A549 (cell line): ENCODE measurements at regions not wholly inside any gene's neighbourhood (a gene's known extent, or its start where the extent isn't known, plus 50 kb on each side); places are given as distances from the start of the nearest gene placed in this dataset.

ENCODE experiments used
- BCL3 ChIP-seq: fragments of >200 bp; sonication (Bioruptor Twin); formaldehyde crosslinking; IDR thresholded peaks from 3 replicates; pipeline ENCODE4 v1.6.1; 2016
- CTCF ChIP-seq: fragments of >200 bp; sonication (Bioruptor Twin); formaldehyde crosslinking; IDR thresholded peaks from 3 replicates; pipeline ENCODE4 v1.5.1; 2016
- HOXB5 ChIP-seq: fragments of 250-450 bp; sonication (Bioruptor Pico); IDR thresholded peaks from 2 replicates; pipeline ENCODE4 v1.5.0; 2020; ENCODE audit warnings: mild to moderate bottlenecking, moderate library complexity
- JUN ChIP-seq, 2 experiments: fragments of >200 bp; sonication (Bioruptor Twin); formaldehyde crosslinking; IDR thresholded peaks; 2 replicates in 1 of 2; 3 replicates in 1 of 2; pipeline ENCODE4 v1.6.1; 2016 to 2017
- MYC ChIP-seq: IDR thresholded peaks from 2 replicates; pipeline ENCODE4 v1.6.1; 2012; ENCODE audit warnings: mild to moderate bottlenecking, inconsistent platforms, low read length, improper control_type of control experiment, borderline replicate concordance
- NFE2L2 ChIP-seq: fragments of 150-350 bp; conservative IDR thresholded peaks from 2 replicates; pipeline ENCODE4 v1.6.1; 2014; ENCODE audit warnings: low read length
- POLR2A ChIP-seq: IDR thresholded peaks from 2 replicates; pipeline ENCODE4 v1.6.1; 2012; ENCODE audit warnings: mild to moderate bottlenecking, low read length
- RFX5 ChIP-seq: fragments of 450-650 bp; IDR thresholded peaks from 2 replicates; pipeline ENCODE4 v1.7.1; 2014; ENCODE audit warnings: antibody characterized with exemption, mild to moderate bottlenecking, moderate library complexity
- SREBF2 ChIP-seq: fragments of 450-650 bp; IDR thresholded peaks from 2 replicates; pipeline ENCODE4 v1.6.1; 2014; ENCODE audit warnings: mild to moderate bottlenecking, moderate library complexity
- TP53 ChIP-seq: fragments of 250-450 bp; sonication (Bioruptor Pico); IDR thresholded peaks from 2 replicates; pipeline ENCODE4 v1.5.0; 2021; ENCODE audit warnings: mild to moderate bottlenecking, moderate library complexity

GRCh38 chr11:34747251-34747650 is 126.4 kb downstream of the EHF start:
- TF ChIP-seq HOXB5 (CRISPR knock-in tag) (no peak), SREBF2 (no peak), RFX5 (no peak), BCL3 (no peak), TP53 (CRISPR knock-in tag) (no peak), CTCF (no peak), JUN (IDR thresholded peaks at IDR 0.05) (no peak), NFE2L2 (no peak), POLR2A (no peak), MYC (no peak)
